Upper lobe of left lung (tissue), 6 donors: ENCODE measurements at regions not wholly inside any gene's neighbourhood (a gene's known extent, or its start where the extent isn't known, plus 50 kb on each side); places are given as distances from the start of the nearest gene placed in this dataset.
"Not testable (repeated sequence)": the region's sequence is repeated elsewhere in the genome, so short reads cannot be mapped to it uniquely, and the experiment has no call there.

Source experiments
- ATAC-seq, 2 donors: fragments of 200-7000 bp; cut with Tn5 transposase; one replicate each; pipeline ENCODE4 v1.9.1; 2022; ENCODE audit warnings: mild to moderate bottlenecking in 2 of 2, moderate library complexity in 2 of 2; ENCODE audit not compliant: low FRiP score in 2 of 2
- DNase-seq, 2 donors: peaks; one replicate each; pipeline ENCODE4 v3.0.0-alpha.2; 2019 to 2020
- H3K27ac ChIP-seq, 4 donors: fragments of 200-600 bp; sonication (generic); one replicate each; pipeline ENCODE4 v1.5.1; 2016 to 2019
- H3K27me3 ChIP-seq, 4 donors: fragments of 200-600 bp; sonication (generic); one replicate each; pipeline ENCODE4 v1.5.1; 2017 to 2019
- H3K36me3 ChIP-seq, 4 donors: fragments of 200-600 bp; sonication (generic); one replicate each; pipeline ENCODE4 v1.5.1; 2016 to 2019
- H3K4me1 ChIP-seq, 4 donors: fragments of 200-600 bp; sonication (generic); one replicate each; pipeline ENCODE4 v1.5.1; 2018 to 2019
- H3K4me3 ChIP-seq, 4 donors: fragments of 200-600 bp; sonication (generic); one replicate each; pipeline ENCODE4 v1.5.1; 2017 to 2019; ENCODE audit warnings: mild to moderate bottlenecking in 2 of 4, moderate library complexity in 1 of 4
- H3K9me3 ChIP-seq, 4 donors: fragments of 200-600 bp; sonication (generic); one replicate each; pipeline ENCODE4 v1.5.1; 2018 to 2019
- CTCF ChIP-seq, 6 experiments: fragments of 450-650 bp in 4 of 6; fragments of 200-600 bp in 2 of 6; sonication (generic) in 2 of 6; IDR thresholded peaks; one replicate each; pipeline ENCODE4 v1.5.1; 2016 to 2019; ENCODE audit warnings: antibody characterized with exemption in 6 of 6
- EP300 ChIP-seq, 4 donors: sonication (generic); formaldehyde crosslinking; IDR thresholded peaks; one replicate each; pipeline ENCODE4 v1.5.1; 2017; ENCODE audit warnings: antibody characterized with exemption in 4 of 4, control low read depth in 2 of 4
- POLR2A ChIP-seq, 4 donors: fragments of 450-650 bp; IDR thresholded peaks; one replicate each; pipeline ENCODE4 v1.5.1; 2016 to 2017; ENCODE audit warnings: antibody characterized with exemption in 4 of 4, mild to moderate bottlenecking in 2 of 4
- POLR2AphosphoS5 ChIP-seq, 2 donors: sonication (generic); formaldehyde crosslinking; IDR thresholded peaks; one replicate each; pipeline ENCODE4 v1.5.1; 2017; ENCODE audit warnings: antibody characterized with exemption in 2 of 2
- WGBS, 2 donors: methylation state at CpG; one replicate each; pipeline ENCODE4 v1.1.5; 2017 to 2018; 5-methylcytosine and 5-hydroxymethylcytosine counted together
- donor health status: DM: no; HTN: no; CAD: no; lungs with moderate emphysema.
- donor health status: DM: no; HTN: yes; CAD: no; lungs with severe emphysema.

- Histone ChIP-seq H3K27ac (no peak overlapping the region), H3K4me3 (no peak overlapping the region), H3K27me3 (no peaks in the 10 kb centered on the region), H3K36me3 (no peaks in the 10 kb centered on the region), H3K4me1 (peaks cover 4 to 12% (median 9%) of the 10 kb centered on the region in 4 donors), H3K9me3 (no peaks in the 10 kb centered on the region)
- no peak for ATAC-seq
- no peak for DNase-seq
- no peak for TF ChIP-seq POLR2AphosphoS5 (IDR thresholded peaks at IDR 0.05)
- no peak for TF ChIP-seq EP300 (IDR thresholded peaks at IDR 0.05)
- TF ChIP-seq POLR2A (IDR thresholded peaks at IDR 0.05), result no peak
- no peak for TF ChIP-seq CTCF (IDR thresholded peaks at IDR 0.05)
- 64 to 79% methylated on average over 3 of the region's 3 CpGs for WGBS, 2 donors
Observed at GRCh38 chr3:194062830-194063229, 73.1 kb upstream of the HES1 start.

DNA sequence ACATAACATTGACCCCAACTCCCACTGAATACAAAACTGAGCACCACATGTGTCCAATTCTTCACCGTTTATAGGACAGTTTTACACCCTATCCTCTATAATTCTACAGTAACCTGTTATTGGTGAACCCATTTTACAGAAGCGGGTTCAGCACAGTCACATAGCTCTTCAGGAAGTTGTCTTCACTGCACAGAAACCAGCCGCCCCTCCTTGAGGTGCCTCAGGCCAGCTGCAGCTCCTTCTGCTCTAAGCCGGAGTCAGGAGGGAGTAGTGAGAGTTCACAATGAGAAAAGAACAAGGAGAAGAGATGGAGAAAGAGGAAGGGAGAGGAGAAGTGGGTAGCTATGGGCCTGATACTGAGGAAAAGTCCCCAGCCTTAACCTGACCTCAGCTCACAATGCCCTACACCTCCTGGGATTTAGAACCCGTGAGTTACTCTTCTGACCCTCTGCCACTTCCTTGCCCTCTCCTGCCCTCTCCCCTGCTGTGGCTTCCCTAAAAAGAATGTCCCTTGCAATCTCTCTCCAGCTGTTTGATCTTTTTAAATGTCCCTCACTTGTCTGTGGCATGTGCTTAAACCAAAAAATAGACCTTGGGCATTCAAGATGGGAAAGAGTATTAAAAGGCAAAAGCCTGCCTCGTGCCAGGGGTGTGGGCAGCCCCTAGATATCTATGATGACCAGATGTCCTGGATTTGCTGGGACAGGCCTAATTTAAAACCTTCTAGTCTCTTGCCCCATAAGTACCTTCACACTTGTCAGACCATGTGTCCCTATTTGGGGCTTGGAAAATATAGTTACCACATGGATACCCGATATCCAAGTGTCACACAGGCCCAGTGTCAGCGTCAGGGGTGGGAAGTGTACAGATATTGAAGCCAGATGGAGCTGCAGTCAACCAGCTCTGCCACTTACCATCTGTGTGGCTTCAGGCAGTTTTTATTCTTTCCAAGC lies 71.3 kb upstream of the HES1 start:
- DNase-seq, result no peak
- WGBS, 2 donors, result 78 to 93% methylated on average over 8 of the region's 8 CpGs
- Histone ChIP-seq H3K36me3 (no peaks in the 10 kb centered on the region), H3K27ac (no peak overlapping the region), H3K4me1 (no peaks in the 10 kb centered on the region), H3K4me3 (no peak overlapping the region), H3K27me3 (no peaks in the 10 kb centered on the region), H3K9me3 (no peaks in the 10 kb centered on the region)
- TF ChIP-seq POLR2AphosphoS5 (IDR thresholded peaks at IDR 0.05), result no peak
- ATAC-seq, result peak; percentile 24 to 36

DNA sequence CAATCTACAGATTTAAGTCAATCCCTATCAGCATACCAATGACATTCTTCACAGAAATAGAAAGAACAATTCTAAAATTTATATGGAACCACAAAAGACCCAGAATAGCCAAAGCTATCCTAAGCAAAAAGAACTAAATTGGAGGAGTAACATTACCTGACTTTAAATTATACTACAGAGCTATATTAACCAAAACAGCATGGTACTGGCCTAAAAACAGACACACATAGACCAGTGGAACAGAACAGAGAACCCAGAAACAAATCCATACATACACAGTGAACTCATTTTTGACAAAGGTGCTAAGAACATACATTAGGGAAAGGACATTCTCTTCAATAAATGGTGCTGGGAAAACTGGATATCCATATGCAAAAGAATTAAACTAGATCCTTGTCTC lies 68.6 kb upstream of the HES1 start:
- not testable (repeated sequence) for DNase-seq, H3K27ac ChIP-seq, H3K4me3 ChIP-seq, H3K36me3 ChIP-seq, H3K27me3 ChIP-seq, H3K9me3 ChIP-seq, ATAC-seq
- H3K4me1 ChIP-seq, result peaks cover 19 to 21% (median 20%) of the 10 kb centered on the region in 4 donors

DNA sequence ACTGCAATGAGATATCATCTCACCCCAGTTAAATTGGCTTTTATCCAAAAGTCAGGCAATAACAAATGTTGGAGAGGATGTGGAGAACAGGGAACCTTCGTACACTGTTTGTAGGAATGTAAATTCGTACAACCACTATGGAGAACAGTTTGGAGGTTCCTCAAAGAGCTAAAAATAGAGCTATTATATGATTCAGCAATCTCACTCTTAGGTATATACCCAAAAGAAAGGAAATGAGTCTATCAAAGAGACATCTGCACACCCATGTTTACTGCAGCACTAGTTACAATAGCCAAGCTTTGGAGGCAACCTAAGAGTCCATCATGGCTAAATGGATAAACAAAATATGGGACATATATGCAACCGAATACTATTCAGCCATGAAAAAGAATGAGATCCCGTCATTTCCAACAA lies 68.0 kb upstream of the HES1 start:
- DNase-seq, result no peak
- no peak overlapping the region for H3K27ac ChIP-seq
- H3K4me3 ChIP-seq, result no peak overlapping the region
- H3K27me3 ChIP-seq, result no peaks in the 10 kb centered on the region
- no peak for ATAC-seq
- WGBS, 2 donors, result 52 to 75% methylated on average over 3 to 4 of the region's 4 CpGs
- H3K9me3 ChIP-seq, result no peaks in the 10 kb centered on the region
- TF ChIP-seq CTCF (IDR thresholded peaks at IDR 0.05) (no peak), POLR2A (IDR thresholded peaks at IDR 0.05) (no peak), POLR2AphosphoS5 (IDR thresholded peaks at IDR 0.05) (no peak), EP300 (IDR thresholded peaks at IDR 0.05) (no peak)
- H3K4me1 ChIP-seq, result peaks cover 19 to 21% (median 20%) of the 10 kb centered on the region in 4 donors
- H3K36me3 ChIP-seq, result no peaks in the 10 kb centered on the region

GRCh38 chr3:194069421-194070219 lies 66.3 kb upstream of the HES1 start:
- no peak overlapping the region for H3K27ac ChIP-seq
- TF ChIP-seq EP300 (IDR thresholded peaks at IDR 0.05) (no peak), CTCF (IDR thresholded peaks at IDR 0.05) (no peak), POLR2AphosphoS5 (IDR thresholded peaks at IDR 0.05) (no peak), POLR2A (IDR thresholded peaks at IDR 0.05) (no peak)
- 84 to 85% methylated on average over 12 of the region's 12 CpGs for WGBS, 2 donors
- no peaks in the 10 kb centered on the region for H3K36me3 ChIP-seq
- no peak for ATAC-seq
- no peaks in the 10 kb centered on the region for H3K9me3 ChIP-seq
- H3K27me3 ChIP-seq, result no peaks in the 10 kb centered on the region
- no peak overlapping the region for H3K4me3 ChIP-seq
- peaks cover 19 to 21% (median 20%) of the 10 kb centered on the region in 4 donors for H3K4me1 ChIP-seq
- DNase-seq, result no peak
